ENCODE measurements at regions not wholly inside any gene's neighbourhood (a gene's known extent, or its start where the extent isn't known, plus 50 kb on each side); places are given as distances from the start of the nearest gene placed in this dataset.

DNA sequence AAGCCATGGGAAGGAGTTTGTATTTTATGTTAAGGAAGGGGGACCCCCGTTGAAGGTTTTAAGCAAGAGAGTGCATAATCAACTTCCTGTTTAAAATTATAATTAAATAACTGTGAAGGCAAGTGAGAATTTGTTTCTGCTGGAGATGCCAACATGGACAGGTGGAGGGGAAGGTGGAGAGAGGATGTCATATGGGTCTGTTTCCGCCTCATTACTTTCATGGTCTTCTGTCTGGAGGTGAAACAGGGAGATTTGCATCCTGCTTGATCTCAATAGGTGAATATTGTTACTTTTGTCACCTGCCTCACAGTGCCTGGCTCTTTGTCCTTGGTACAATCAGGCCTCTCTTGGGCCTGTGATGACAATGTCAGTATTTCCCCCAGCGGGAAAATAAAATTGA lies 300.6 kb upstream of the LMCD1 start:
- TF ChIP-seq CTCF (IDR thresholded peaks at IDR 0.05; ENCODE audit: low read depth, low read length) (no peak), MYC (IDR thresholded peaks at IDR 0.05; ENCODE audit: low read depth, low read length) (no peak), POLR2A (IDR thresholded peaks at IDR 0.05; ENCODE audit: extremely low read depth, insufficient read length) (no peak), MAX (IDR thresholded peaks at IDR 0.05; ENCODE audit: low read depth, low read length) (no peak)

All from NB4 (cell line).